Loucy (cell line): ENCODE measurements at regions not wholly inside any gene's neighbourhood (a gene's known extent, or its start where the extent isn't known, plus 50 kb on each side); places are given as distances from the start of the nearest gene placed in this dataset.
"Not testable (repeated sequence)": the region's sequence is repeated elsewhere in the genome, so short reads cannot be mapped to it uniquely, and the experiment has no call there.

ENCODE experiments used
- H2AFZ ChIP-seq: fragments of 200-600 bp; sonication (generic); 2 replicates; pipeline ENCODE4 v1.6.0; 2016; ENCODE audit warnings: antibody characterized with exemption, mild to moderate bottlenecking, low read length, moderate library complexity
- H3F3A ChIP-seq: fragments of 200-600 bp; 2 replicates; pipeline ENCODE4 v1.6.0; 2016; ENCODE audit warnings: antibody characterized with exemption, low read depth, mild to moderate bottlenecking
- H3K27me3 ChIP-seq: fragments of 200-600 bp; sonication (generic); 2 replicates; pipeline ENCODE4 v1.6.1; 2014; ENCODE audit warnings: low read length, mild to moderate bottlenecking; ENCODE audit not compliant: insufficient read depth, poor library complexity, severe bottlenecking
- H3K36me3 ChIP-seq: fragments of 200-600 bp; sonication (generic); 2 replicates; pipeline ENCODE4 v1.6.1; 2016; ENCODE audit warnings: low read length; ENCODE audit not compliant: insufficient read depth
- H3K4me1 ChIP-seq: fragments of 200-600 bp; sonication (generic); 2 replicates; pipeline ENCODE4 v1.5.1; 2014; ENCODE audit warnings: low read length, mild to moderate bottlenecking; ENCODE audit not compliant: insufficient read depth, poor library complexity, severe bottlenecking
- H3K4me2 ChIP-seq: fragments of 200-600 bp; sonication (generic); 2 replicates; pipeline ENCODE4 v1.6.0; 2014; ENCODE audit warnings: antibody characterized with exemption, low read length, low read depth, mild to moderate bottlenecking; ENCODE audit not compliant: poor library complexity, severe bottlenecking
- H3K4me3 ChIP-seq: fragments of 200-600 bp; sonication (generic); 2 replicates; pipeline ENCODE4 v1.5.1; 2014; ENCODE audit warnings: low read length, mild to moderate bottlenecking, mixed read lengths; ENCODE audit not compliant: poor library complexity, severe bottlenecking
- H3K79me2 ChIP-seq: fragments of 200-600 bp; sonication (generic); 2 replicates; pipeline ENCODE4 v1.6.1; 2014; ENCODE audit warnings: low read length; ENCODE audit not compliant: insufficient read depth
- H3K9ac ChIP-seq: fragments of 200-600 bp; sonication (generic); 2 replicates; pipeline ENCODE4 v1.6.0; 2014; ENCODE audit warnings: mild to moderate bottlenecking, low read depth, low read length, moderate library complexity; ENCODE audit not compliant: poor library complexity, severe bottlenecking
- H3K9me2 ChIP-seq: fragments of 200-600 bp; sonication (generic); replicated peaks from 2 replicates; pipeline ENCODE4 v1.6.1; 2016; ENCODE audit warnings: low read depth, low read length, mixed read lengths
- H3K9me3 ChIP-seq: fragments of 200-600 bp; sonication (generic); 2 replicates; pipeline ENCODE4 v1.6.1; 2014; ENCODE audit warnings: mild to moderate bottlenecking, antibody characterized with exemption, low read length, low read depth; ENCODE audit not compliant: insufficient read depth
- H4K20me1 ChIP-seq: fragments of 200-600 bp; sonication (generic); 2 replicates; pipeline ENCODE4 v1.6.0; 2014; ENCODE audit warnings: antibody characterized with exemption, low read length, mild to moderate bottlenecking; ENCODE audit not compliant: insufficient read depth, poor library complexity, severe bottlenecking
- EZH2phosphoT487 ChIP-seq: fragments of 200-600 bp; IDR thresholded peaks from 2 replicates; pipeline ENCODE4 v1.6.1; 2018; ENCODE audit warnings: antibody characterized with exemption, mild to moderate bottlenecking, moderate library complexity, borderline replicate concordance
- TF ChIP-seq, protein P1 (sequence below): fragments of 200-600 bp; sonication (generic); conservative IDR thresholded peaks from 2 replicates; pipeline ENCODE4 v1.5.1; 2014; ENCODE audit warnings: mild to moderate bottlenecking, antibody characterized with exemption, low read length

DNA sequence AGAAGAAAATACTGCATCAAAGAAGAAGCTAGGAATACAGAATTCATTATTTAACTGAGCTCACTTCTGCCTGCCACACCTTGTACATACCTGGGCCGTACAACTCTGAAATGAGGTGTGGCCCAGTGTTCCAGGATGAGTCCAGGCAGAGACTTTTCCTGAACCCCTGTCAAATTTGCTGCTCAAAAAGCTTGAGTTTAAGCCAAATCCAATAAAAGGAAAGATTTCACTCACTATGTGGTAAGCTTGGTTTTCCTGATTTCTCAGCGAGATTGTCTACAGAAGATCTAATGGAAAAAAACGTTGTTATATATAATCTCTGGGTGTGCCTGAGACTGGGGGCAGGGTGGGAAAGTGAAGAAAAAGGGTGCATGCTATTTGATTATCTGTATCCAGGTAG, 72.1 kb upstream of the EGFR start:
- Histone ChIP-seq H3K9me2 (no peaks in the 10 kb centered on the region), H3K9ac (no peak overlapping the region), H3K4me3 (no peak overlapping the region), H3F3A (no peaks in the 10 kb centered on the region), H4K20me1 (no peaks in the 10 kb centered on the region), H3K4me2 (no peak overlapping the region), H3K79me2 (no peaks in the 10 kb centered on the region), H3K36me3 (no peaks in the 10 kb centered on the region), H2AFZ (no peak overlapping the region), H3K27me3 (no peaks in the 10 kb centered on the region), H3K9me3 (no peaks in the 10 kb centered on the region), H3K4me1 (no peaks in the 10 kb centered on the region)
- TF ChIP-seq EZH2phosphoT487, result no peak
- TF ChIP-seq, protein P1, sequence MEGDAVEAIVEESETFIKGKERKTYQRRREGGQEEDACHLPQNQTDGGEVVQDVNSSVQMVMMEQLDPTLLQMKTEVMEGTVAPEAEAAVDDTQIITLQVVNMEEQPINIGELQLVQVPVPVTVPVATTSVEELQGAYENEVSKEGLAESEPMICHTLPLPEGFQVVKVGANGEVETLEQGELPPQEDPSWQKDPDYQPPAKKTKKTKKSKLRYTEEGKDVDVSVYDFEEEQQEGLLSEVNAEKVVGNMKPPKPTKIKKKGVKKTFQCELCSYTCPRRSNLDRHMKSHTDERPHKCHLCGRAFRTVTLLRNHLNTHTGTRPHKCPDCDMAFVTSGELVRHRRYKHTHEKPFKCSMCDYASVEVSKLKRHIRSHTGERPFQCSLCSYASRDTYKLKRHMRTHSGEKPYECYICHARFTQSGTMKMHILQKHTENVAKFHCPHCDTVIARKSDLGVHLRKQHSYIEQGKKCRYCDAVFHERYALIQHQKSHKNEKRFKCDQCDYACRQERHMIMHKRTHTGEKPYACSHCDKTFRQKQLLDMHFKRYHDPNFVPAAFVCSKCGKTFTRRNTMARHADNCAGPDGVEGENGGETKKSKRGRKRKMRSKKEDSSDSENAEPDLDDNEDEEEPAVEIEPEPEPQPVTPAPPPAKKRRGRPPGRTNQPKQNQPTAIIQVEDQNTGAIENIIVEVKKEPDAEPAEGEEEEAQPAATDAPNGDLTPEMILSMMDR, result no peak

DNA sequence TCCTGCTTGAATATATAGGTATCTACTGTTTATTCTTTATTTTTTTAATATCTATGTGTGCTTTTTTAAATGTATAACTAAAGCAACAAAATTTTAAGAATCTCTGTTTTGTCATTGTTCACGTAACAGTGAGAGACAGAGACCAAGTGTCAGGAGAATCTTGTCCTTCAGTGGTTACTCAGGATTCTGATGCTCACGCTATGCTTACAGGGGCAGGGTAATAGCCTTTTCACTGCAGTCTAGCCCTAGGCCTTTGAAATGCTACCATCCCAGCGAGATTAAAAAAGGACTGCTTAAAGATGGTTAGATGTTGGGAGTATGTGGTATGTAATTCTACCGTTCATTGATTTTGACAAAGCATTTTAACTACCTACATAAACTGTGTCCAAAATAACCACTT, 71.6 kb upstream of the EGFR start:
- Histone ChIP-seq H3K36me3 (no peaks in the 10 kb centered on the region), H2AFZ (no peak overlapping the region), H3K27me3 (no peaks in the 10 kb centered on the region), H3K4me1 (no peaks in the 10 kb centered on the region), H3K4me3 (no peak overlapping the region), H3K9me2 (no peaks in the 10 kb centered on the region), H4K20me1 (no peaks in the 10 kb centered on the region), H3K4me2 (no peak overlapping the region), H3F3A (no peaks in the 10 kb centered on the region), H3K9me3 (no peaks in the 10 kb centered on the region), H3K79me2 (no peaks in the 10 kb centered on the region), H3K9ac (no peak overlapping the region)
- TF ChIP-seq, protein P1, result no peak
- TF ChIP-seq EZH2phosphoT487, result no peak

DNA sequence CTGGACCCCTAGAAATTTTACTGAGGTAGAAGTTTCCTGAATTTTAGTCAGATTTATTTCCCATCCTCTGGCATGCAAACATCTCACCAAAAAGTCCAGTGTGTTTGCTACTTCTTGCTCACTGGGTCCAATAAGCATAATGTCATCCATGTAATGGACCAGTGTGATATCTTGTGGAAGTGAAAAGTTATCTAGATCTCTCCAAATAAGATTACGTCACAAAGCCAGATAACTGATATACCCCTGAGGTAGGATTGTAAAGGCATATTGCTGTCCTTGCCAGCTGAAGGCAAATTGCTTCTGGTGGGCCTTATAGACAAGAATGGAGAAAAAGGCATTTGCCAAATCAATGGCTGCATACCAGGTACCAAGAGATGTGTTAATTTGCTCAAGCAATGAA, 69.3 kb upstream of the EGFR start:
- H3K27me3 ChIP-seq, H3K79me2 ChIP-seq, H3K9me3 ChIP-seq, H3K4me1 ChIP-seq, H3K4me2 ChIP-seq, H2AFZ ChIP-seq, H3K4me3 ChIP-seq, H3K9me2 ChIP-seq, H3F3A ChIP-seq, H3K9ac ChIP-seq, H3K36me3 ChIP-seq, H4K20me1 ChIP-seq: not testable (repeated sequence)

DNA sequence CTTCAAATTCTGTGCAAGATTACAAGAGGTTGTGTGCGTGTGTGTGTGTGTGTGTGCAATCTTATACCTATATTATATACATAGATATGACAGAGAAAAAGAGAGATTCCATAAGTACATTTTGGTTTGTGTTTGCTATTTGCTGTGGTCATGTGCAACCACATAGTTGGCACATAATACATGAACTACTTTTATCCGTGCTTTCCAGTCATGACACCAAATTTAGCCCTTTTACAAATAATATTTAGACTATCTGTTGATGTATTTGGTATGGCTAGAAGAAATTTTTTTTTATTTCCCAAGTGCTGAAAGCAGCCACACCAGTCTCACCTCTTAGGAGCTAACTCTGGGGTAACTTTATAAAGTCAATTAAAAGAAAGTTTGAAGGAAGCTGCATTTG, 63.5 kb upstream of the EGFR start:
- Histone ChIP-seq H3F3A (no peaks in the 10 kb centered on the region), H4K20me1 (no peaks in the 10 kb centered on the region), H3K27me3 (no peaks in the 10 kb centered on the region), H3K9me3 (peaks cover 4% of the 10 kb centered on the region; the same call in 1 of the 2 replicates), H3K4me3 (no peak overlapping the region), H2AFZ (no peak overlapping the region), H3K36me3 (no peaks in the 10 kb centered on the region), H3K9ac (no peak overlapping the region), H3K79me2 (no peaks in the 10 kb centered on the region), H3K4me2 (no peak overlapping the region), H3K4me1 (no peaks in the 10 kb centered on the region), H3K9me2 (no peaks in the 10 kb centered on the region)
- no peak for TF ChIP-seq EZH2phosphoT487
- TF ChIP-seq, protein P1, result no peak
